HEK293T (cell line): ENCODE measurements at regions not wholly inside any gene's neighbourhood (a gene's known extent, or its start where the extent isn't known, plus 50 kb on each side); places are given as distances from the start of the nearest gene placed in this dataset.
"Not testable (repeated sequence)": the region's sequence is repeated elsewhere in the genome, so short reads cannot be mapped to it uniquely, and the experiment has no call there.

Source experiments
- ARNT ChIP-seq: fragments of 450-650 bp; IDR thresholded peaks from 2 replicates; pipeline ENCODE4 v1.6.1; 2017; ENCODE audit warnings: mild to moderate bottlenecking
- BHLHE40 ChIP-seq: fragments of 450-650 bp; IDR thresholded peaks from 2 replicates; pipeline ENCODE4 v1.6.1; 2016; ENCODE audit warnings: mild to moderate bottlenecking, moderate library complexity, borderline replicate concordance
- ELF4 ChIP-seq: fragments of 450-650 bp; IDR thresholded peaks from 2 replicates; pipeline ENCODE4 v1.6.1; 2017; ENCODE audit warnings: antibody characterized with exemption
- FOXM1 ChIP-seq: fragments of 450-650 bp; IDR thresholded peaks from 2 replicates; pipeline ENCODE4 v1.6.1; 2017; ENCODE audit warnings: mild to moderate bottlenecking, borderline replicate concordance
- HDGF ChIP-seq: fragments of 450-650 bp; IDR thresholded peaks from 2 replicates; pipeline ENCODE4 v1.6.1; 2017; ENCODE audit warnings: antibody characterized with exemption, borderline replicate concordance
- L3MBTL2 ChIP-seq: fragments of 450-650 bp; conservative IDR thresholded peaks from 2 replicates; pipeline ENCODE4 v1.6.1; 2016; ENCODE audit warnings: mild to moderate bottlenecking
- NFRKB ChIP-seq: fragments of 450-650 bp; IDR thresholded peaks from 2 replicates; pipeline ENCODE4 v1.6.1; 2016; ENCODE audit warnings: mild to moderate bottlenecking, moderate library complexity
- SP1 ChIP-seq: fragments of 450-650 bp; IDR thresholded peaks from 2 replicates; pipeline ENCODE4 v1.6.1; 2017
- SUZ12 ChIP-seq: fragments of 450-650 bp; IDR thresholded peaks from 2 replicates; pipeline ENCODE4 v1.6.1; 2016; ENCODE audit warnings: mild to moderate bottlenecking
- TARDBP ChIP-seq: fragments of 450-650 bp; IDR thresholded peaks from 2 replicates; pipeline ENCODE4 v1.6.1; 2016
- ZNF384 ChIP-seq: fragments of 450-650 bp; IDR thresholded peaks from 2 replicates; pipeline ENCODE4 v1.6.1; 2016
- TF ChIP-seq, protein P1 (sequence below): fragments of 450-650 bp; IDR thresholded peaks from 2 replicates; pipeline ENCODE4 v1.6.1; 2016

DNA sequence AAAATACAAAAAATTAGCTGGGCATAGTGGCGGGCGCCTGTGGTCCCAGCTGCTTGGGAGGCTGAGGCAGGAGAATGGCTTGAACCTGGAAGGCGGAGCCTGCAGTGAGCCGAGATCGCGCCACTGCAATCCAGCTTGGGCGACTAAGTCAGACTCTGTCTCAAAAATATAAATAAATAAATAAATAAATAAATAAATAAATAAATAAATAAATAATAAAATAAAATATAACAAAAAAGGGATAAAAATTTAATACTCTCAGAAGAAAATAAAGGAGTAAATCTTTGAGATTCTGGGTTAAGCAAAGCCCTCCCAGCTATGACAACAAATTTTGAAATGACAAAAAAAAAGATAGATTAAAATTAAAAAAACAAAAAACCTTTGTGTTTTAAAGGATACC is 525.7 kb upstream of the CYLC2 start:
- not testable (repeated sequence) for TF ChIP-seq TARDBP, FOXM1, NFRKB, ARNT, HDGF, SP1, SUZ12, BHLHE40, ELF4, ZNF384, L3MBTL2
- TF ChIP-seq, protein P1, sequence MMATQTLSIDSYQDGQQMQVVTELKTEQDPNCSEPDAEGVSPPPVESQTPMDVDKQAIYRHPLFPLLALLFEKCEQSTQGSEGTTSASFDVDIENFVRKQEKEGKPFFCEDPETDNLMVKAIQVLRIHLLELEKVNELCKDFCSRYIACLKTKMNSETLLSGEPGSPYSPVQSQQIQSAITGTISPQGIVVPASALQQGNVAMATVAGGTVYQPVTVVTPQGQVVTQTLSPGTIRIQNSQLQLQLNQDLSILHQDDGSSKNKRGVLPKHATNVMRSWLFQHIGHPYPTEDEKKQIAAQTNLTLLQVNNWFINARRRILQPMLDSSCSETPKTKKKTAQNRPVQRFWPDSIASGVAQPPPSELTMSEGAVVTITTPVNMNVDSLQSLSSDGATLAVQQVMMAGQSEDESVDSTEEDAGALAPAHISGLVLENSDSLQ: not testable (repeated sequence)
